ENCODE measurements at regions not wholly inside any gene's neighbourhood (a gene's known extent, or its start where the extent isn't known, plus 50 kb on each side); places are given as distances from the start of the nearest gene placed in this dataset.

- TF ChIP-seq CTCF (IDR thresholded peaks at IDR 0.05; ENCODE audit: low read length) (no peak), EZH2 (IDR thresholded peaks at IDR 0.05; ENCODE audit: borderline replicate concordance, low read length) (no peak)
Measured at GRCh38 chr7:32660936-32661335, 165.6 kb downstream of the AVL9 start.
